ENCODE measurements at regions not wholly inside any gene's neighbourhood (a gene's known extent, or its start where the extent isn't known, plus 50 kb on each side); places are given as distances from the start of the nearest gene placed in this dataset.
A peak's percentile ranks its signal among the peaks of the same experiment; 100 is the strongest.

DNA sequence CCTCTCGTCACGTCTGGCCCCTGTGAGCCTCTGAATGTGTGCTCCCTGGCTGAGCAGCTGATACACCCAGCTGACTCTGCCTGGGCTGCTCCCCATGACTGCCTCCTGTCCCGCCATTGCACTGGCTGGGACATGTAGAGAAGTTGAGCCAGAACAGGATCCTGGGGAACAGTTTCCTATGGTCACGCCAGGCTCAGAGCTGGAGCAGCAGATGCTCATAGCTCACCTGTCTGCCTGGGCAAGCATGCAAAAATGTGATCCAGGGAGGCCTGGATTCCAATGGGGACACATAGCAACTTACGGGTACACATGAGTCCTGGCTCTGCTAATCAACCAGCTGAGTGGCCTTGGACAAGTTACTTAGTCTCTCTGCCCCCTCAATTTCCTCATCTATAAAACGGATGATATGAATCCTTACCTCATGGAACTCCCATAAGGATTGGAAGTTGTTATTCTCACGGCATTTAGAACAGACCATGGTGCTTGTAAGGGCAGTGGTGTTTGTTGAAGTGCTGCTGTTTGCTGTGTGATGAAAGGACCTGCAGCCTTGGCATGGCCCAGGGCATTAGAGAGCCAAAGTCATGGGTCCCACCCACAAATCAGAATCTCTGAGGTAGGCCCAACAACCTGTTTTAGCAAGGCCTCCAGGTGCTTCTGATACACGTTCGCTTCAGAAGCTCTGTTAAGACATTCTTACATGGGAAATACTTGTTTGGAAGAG, 150.3 kb upstream of the VANGL1 start:
- DNase-seq, result no peak

DNA sequence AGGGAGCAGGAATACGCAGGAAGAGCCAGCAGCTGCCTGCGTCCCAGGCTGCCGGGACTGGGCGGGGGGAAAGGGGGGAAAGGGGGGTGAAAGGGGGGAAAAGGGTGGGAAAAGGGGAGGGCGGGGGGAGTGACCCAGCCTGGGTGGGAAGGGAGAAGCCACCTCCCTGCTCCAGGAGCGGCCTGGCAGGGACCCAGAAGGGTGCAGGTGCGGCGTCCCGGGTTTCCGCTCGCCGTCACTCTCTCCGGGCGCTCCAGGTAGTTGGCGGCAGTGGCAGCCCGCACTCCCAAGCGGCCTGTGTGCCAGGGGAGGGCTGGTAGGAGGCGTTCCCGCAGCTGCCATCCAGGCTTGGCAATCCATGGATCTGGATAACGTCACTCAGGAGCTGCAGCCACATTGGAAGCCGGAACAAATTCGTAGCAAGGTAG, 141.0 kb upstream of the NGF start:
- DNase-seq, result no peak

DNA sequence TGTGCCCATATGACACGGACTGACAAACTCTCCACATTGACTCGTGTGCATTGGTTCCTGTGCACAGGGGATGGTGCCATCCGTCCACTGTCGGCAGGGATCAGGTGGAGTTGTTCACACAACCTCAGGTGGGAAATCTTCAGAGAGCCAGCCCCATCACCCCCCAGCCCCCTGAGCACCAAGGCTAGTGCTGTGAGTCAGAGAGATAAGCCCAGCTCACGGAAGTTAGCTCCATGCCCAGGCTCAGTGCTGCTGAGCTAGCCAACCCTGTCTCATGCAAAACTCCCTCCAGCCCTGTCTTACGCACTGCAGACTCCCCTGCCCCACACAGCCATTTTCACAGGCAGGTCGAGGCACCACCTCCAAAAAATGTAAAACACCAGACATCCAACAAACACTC, 139.0 kb upstream of the NGF start:
- no peak for DNase-seq

DNA sequence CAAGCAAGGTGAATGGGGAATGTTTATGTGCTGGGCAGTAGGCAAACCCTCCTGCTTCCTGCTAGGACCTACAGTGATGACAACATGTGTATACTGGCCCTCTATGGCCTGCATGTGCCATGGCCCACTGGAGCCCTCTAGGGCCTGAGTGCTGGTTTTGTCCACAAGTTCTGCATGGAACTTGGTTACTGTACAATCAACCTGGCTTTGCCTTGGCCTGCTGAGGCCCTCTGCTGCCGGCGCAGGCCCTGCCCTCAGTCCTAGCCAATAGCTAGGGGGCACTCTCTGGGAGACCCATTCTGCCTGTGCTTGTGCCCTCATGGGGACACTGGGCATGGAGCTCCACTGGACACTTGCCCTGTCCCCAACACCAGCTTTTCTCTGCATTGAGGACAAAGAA, 138.6 kb upstream of the NGF start:
- DNase-seq, result no peak

DNA sequence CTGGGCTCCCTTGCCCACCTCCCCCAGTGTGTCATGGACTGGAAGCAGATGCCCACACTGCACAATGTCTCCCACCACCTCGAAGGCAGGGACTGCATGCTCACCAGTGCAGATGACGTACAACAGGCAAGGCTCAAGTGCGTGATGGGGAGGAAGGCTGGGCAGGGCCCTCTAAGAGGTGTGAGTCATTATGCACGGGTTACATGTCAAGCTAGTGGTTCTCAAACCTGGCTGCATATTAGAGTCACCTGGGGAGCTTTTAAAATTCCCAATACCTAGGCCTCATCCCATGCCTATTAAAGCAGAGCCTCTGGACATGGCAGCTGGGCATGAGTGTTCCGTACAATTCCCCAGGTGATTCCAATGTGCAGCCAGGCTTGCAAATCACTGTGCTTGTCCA, 137.9 kb upstream of the NGF start:
- no peak for DNase-seq

DNA sequence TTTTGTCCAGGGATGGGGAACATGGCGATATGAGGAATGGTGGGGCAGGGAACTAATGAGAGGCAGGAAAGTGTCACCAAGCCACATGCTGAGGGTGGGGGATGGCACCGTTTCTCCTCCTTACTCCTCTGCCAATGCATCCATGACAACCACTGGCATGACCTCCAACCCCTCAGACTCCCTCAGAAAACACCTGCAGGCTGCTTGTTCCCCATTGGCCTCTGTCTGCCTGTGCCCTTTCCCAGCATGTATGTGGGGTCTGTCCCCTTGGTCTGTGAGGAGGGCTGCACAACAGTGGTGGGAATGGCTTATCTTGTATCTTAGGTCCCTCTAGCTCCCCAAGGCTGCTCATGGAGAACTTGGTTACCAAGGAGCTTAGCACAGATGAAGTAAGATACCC, 137.2 kb upstream of the NGF start:
- DNase-seq, result no peak

DNA sequence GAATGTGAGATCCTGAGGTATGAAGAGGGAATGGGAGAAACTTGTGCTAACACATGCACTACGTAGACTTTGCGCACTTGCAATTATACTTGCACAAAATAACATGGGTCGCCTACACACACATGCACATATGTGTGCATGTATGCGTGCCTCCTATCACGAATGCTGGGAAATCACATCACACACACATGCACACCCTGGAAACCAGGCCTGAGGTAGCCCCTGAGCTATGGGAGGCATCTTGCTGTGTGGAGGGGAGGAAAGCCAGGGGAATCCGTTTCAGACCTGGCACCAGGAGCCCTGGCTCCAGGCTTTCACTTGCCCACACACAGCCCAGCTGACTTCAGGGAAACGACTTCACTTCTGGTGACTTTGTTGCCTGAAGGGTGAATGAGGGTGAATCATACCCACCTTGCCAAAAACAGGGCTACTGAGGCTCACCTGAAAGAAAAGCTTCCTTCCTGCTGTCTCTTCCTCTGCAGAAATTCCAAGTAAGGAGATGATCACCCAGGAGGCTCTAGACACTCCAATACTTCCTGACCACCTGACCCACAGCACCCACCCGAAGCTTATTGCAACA, 136.0 kb upstream of the NGF start:
- DNase-seq, result no peak

DNA sequence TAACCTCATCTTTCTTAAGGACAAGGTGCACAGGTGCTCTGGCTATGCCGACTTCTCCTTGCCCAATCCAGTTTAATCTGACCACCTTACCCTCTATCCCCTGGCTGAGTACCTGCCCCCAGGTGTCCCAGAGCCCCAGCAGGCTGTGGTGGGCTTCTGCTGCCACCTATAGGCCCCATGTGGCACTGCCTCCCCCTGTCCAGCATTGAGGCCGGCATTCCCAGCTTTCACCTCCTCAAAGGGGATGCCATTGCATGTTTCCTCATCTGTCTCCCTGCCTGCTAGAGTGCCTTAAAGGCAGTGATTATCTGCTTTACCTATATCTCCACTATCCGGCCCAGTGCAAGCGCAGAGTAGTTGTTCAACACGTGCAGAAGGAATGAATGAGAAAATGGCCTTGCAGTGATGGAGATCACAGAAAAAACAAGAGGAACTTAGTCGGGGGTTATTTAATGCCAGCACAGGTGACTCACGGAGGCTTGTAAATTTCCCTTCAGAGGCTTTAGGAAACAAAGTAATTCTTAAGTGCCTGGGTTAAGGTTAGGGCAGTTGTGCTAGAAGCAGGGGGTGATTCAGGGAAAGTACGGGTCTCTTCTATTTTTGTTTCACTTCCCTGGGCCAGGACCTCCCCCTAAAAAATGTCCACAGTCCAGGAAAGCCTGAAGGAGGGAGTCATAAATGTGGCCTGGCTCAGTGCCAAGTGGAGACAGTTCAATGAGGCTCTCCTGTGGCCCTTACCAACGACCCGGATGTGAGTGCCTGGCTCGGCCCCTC, 131.8 kb upstream of the NGF start:
- DNase-seq, result peak in 1 of 2 experiments; percentile 5

DNA sequence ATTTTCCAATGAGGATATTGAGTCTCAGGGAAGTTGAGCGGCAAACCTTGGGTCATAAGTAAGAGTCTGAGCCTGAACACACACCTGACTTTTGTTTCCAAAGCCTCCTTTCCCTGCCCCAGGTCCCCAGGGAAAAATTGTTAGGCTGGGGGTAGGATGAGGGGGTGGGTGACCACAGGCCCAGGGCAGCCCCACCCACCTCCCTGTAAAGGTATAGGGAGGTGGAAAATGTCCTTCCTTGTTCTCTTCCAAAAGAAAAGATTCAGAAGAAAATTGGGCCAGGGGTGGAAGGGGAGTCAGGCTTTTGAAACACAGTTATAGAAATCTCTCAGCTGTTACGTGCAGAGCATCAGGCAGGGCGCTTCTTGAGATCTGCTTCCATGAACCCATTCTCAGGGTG, 129.7 kb upstream of the NGF start:
- DNase-seq, result no peak

DNA sequence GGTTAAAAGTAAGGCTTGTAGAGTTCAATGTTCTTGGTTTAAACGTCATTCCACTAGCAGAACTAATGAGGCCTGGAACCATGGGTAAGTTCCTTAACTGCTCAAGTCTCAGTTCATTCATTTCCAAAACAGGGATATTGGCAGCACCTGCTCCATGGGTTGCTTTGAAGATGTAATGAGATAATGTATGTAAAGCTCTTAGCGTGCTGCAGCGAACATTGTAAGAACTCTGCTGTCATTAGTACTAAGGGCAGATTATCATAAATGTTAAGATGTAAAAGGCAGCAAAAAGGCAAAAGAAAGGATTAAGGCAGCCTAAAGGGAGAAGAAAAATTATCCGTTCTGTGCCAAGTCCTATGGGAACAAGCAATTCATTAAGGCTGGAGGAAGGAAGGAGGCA, 129.1 kb upstream of the NGF start:
- DNase-seq, result no peak

DNA sequence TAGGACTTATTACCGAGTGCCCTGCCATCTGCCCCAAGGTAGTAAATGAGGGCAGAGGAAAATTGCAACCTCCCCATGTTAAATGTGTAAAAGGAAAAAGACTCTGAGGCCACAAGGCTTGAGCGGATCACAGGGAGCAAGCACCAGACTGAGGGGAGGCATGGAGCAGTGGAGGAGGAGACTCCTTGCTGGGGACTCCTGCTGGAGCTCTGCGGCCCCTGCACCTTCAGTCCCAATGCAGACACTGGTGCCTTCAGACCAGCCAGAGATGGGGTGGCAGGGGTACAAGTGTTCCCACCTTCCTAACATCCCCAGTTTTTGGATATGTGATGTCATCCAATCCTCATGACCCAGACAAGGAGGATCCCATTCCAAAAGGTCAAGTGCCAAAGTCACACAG, 128.4 kb upstream of the NGF start:
- DNase-seq, result no peak

DNA sequence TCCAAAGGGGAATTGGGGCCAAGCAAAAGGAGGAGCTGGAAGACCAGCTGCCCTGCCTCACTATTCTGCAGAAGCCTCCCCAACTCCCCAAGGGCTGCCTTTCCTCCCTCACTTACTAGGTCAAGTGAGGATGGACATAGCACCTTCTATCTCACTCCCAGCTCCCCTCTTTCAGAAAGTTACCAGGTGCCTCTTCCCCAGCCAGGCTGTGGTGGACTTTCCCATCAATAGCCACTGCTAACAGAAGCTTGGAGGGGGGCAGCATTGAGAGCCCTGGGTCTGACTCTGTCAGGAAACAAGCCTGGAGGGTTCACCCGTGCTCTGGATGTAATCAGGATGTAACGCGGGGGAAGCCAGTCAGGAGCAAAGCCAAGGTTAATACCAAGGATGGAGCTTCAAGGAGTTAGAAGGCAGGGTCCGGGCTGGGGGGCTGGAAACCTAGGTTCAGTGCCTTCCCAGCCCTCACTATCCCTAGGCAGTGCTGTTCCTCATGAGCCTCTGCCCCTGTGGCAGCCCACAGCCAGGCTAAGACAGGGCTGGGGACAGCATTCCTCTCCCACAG, 127.8 kb upstream of the NGF start:
- DNase-seq, result no peak

DNA sequence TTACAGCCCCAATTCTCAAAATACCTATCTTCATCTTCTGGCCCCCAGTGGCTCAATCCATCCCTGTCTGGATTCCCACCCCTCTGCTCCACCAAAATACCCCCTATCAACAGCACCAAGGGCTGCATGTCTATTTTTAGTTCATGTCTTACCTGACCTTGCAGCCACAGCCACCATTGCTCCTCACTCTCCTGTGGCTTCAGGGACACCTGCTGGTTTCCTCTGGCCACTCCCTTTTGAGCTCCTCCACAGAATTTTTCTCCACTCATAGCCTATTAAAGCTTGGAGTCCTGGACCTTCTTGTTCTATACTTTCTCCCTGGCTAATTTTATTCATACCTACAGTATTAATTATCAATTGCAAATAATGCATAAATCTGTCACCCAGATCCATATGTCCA, 125.3 kb upstream of the NGF start:
- no peak for DNase-seq

DNA sequence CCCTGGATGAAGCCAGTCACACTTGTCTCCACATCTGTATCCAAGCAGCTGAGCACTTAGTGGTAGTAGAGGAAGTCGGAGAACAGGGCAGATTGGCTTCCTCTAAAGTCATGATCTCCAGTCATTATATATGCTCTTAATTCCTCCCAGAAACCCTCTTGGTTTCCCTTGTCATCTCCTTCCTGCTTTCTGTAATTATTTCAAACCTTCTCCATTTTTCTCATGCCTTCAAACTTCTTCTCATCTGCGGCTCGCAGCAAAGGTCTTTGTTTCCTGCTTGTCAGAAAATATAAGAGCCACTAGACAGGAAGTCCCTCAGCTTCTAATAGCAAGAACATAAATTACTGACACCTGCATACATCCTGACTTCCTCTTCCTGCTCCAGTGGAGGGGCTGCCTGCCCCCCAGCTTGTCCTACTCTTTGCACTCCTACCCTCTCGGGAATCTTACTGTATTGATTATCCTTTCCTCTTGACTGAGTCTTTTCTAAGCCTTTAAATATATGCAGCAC, 124.6 kb upstream of the NGF start:
- DNase-seq, result no peak

DNA sequence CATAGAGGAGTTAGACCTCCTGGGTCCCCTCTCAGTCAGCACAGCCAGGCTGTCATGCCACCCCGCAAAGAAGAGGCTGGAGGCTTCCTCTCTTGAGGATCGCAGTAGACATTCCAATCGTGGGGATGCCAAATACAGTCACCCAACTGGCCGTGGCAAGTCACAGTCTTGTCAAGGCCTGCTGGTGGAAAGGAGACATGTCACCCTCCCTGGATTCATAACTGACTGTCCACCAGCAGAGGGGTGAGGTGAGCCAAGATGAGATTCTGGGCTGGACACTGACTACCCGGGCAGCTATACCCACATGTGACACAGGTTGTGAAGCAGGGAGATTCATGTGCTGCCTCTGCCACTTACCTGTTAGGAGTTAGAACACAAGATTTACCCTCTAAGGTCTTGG, 123.5 kb upstream of the NGF start:
- no peak for DNase-seq

DNA sequence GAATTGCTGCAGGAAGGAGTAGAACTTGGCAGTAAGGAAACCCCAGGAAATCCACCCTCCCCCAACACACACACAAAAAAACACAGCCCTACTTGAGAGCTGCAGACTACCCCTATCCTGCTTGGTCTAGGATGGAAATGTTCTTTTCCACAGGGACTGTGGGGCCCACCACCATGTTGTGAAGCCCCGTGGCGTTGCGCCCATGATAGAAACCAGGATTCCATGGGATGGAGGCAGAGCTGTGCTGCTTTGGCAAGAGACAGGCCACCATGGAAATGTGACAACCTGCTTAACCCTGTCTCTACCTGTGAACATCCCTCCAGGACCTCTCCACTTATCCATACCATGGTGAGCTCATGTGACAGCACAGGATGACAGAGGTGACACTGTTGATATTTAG, 121.1 kb upstream of the NGF start:
- DNase-seq, result no peak

DNA sequence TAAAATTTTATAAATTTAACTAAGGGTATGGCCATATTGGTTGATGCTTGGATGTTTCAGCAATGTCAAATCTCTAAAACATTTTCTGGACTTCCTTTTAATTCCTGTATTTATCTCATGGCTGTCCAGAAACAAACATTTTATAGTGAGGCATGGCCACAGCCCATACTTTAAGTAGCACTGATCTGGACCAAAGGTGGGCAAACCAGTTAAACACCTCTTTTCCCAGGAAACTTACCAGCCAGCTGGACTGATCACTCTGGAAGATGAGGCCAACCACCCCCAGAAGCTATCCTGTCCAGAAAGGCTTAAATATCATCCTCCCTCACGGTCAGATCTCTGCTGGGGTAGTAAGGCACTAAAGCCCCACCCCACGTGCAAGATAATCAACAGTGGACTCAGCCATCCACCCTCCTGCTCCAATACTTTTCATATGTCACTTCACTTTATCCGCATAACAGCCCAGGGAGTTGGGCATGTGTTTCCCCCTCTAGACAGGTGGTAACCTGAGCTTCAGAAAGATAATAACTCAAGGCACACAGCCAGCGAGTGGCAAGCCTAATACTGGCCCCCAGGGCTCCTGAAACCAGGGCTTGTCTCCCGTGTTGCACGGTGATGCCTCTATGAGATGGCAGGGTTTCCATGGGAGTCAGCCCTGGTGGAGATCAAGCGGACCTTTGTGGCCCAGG, 120.5 kb upstream of the NGF start:
- no peak for DNase-seq

DNA sequence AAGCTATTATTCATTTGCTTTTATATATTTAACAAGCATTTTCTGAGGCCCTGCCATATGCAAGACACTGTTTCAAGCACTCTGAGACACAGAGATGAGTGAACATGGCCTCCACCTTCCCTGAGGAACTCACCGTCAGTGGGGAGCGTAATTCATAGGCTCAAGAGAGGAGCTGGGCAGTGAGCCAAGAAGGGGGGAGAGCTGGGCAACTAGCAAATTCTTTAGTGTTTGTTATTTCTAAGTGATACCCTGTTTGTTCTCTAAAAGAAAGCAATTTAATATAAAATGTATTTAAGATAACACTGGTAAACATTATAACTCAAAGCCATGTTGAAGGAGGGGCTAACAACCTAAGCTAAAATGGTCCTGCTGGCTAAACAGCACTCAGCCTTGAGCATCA, 119.2 kb upstream of the NGF start:
- no peak for DNase-seq

DNA sequence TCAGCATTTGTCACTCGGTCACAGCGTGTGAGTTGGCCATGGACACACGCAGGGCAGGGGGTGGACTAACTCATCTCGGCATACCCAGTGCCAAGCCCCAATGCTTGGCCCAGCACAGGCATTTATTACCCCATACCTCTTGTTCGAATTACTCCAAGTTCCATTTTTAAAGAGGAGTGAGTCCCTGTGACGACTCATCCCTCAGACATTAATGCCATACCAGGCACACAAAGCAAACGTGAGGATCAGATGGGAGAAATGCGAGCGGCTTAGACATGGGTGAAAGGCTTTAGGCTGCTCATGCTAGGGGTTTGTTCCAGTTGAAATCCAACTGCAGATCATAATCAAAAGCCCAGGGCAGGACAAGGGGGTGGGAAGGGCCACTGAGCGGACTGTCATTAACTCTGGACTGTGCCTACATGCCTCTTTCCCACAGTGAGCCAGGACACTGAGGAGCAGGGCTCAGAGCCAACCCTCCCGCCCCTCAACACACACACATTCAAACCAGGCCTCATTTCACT, 118.5 kb upstream of the NGF start:
- no peak for DNase-seq

DNA sequence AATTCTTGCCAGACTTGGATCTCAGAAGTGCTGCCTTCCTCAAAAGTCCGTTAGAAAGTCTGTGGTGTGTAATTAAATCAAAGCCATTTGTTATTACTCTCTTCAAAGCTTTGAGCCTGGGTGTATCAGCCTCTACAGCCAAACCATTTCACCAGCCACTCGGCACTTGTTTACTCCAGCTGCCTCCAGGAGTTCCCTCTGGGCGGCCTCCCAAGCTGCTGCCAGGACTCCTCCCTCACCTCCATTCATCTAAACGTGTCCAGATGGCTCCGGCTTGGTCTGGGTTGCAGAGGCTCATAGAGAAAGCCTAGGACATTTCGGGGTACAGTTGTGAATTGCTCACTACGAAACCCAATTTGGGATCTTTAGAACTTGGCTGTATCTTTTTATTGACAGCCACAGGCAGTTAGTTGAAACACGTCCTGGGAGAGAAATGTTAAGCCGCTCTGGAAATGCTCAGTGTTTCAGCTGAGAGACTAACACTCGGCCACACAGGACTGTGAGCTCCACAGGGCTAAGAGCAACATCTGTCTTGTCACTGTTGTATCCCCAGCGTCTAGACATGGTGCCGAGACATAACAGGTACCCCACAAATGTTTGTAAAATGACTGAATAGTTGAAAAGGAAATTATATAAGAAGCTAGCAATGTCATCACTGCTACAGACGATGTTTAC, 116.9 kb upstream of the NGF start:
- no peak for DNase-seq

DNA sequence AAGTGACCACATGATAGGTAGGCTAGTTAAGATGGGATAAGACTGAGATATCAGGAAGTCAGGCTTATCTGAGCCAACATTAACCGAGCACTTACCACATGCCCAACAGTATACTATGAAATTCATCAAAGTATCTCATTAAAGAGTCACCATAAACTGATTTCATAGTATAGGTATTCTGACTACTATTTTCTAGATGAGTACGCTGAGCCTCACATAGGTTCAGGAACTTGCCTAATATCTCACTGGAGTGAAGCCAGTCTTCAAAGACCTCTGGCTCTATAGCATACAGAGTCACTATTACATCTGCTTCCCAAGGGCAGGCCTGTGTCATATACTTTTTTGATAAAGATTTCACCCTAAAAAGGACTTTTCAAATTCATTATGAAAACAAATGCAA, 115.6 kb upstream of the NGF start:
- no peak for DNase-seq

DNA sequence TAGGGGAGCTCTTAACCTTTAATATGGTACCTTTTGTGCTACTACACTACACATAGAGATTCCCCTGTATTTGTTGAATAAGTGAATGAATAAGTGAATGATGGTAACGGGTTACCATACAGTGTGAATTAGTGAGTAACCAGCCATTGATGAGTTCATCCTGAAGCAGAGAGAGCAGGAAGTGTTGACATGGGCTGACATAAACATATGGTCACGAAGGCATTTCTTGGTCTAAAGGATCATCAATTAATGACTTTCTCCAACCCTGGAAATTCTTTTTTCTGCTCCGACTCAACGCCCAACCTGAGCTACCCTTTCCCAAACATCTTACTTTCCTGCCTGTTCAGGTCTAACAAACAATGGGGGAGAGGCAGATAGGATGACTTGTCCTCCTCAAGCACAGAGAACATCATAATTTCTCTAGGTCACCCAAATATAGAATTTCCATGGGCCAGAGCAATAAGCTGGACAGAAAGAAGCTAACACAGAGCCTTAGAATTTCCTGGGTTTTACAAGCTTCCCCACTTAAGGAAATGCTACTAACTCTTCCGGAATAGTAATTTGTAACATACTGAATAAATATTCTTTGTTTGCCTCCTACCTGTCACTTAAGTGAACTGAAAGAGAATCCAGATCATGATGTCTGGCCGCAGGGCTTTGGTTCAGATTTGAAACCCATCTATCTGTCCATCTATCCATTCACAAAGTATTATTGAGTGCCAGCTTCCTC, 114.7 kb upstream of the NGF start:
- no peak for DNase-seq

Data from Kasumi-1 (cell line).